ENCODE measurements at regions not wholly inside any gene's neighbourhood (a gene's known extent, or its start where the extent isn't known, plus 50 kb on each side); places are given as distances from the start of the nearest gene placed in this dataset.

GRCh38 chr18:27595113-27595838 lies 410.2 kb upstream of the CHST9 start:
- Histone ChIP-seq H2AFZ (no peak overlapping the region), H3K4me1 (no peaks in the 10 kb centered on the region), H3K4me3 (ENCODE audit: low read depth, low read length) (no peak overlapping the region), H3K36me3 (ENCODE audit: control insufficient read depth, insufficient read depth, low read length) (no peaks in the 10 kb centered on the region), H3K27ac (no peak overlapping the region), H3K9ac (no peak overlapping the region), H3K4me2 (ENCODE audit: low read length) (no peak overlapping the region), H3K27me3 (ENCODE audit: control insufficient read depth, insufficient read depth, low read length) (no peaks in the 10 kb centered on the region), H3K9me3 (ENCODE audit: control insufficient read depth, low read length) (no peaks in the 10 kb centered on the region), H3K79me2 (no peaks in the 10 kb centered on the region)
- TF ChIP-seq, protein P1, sequence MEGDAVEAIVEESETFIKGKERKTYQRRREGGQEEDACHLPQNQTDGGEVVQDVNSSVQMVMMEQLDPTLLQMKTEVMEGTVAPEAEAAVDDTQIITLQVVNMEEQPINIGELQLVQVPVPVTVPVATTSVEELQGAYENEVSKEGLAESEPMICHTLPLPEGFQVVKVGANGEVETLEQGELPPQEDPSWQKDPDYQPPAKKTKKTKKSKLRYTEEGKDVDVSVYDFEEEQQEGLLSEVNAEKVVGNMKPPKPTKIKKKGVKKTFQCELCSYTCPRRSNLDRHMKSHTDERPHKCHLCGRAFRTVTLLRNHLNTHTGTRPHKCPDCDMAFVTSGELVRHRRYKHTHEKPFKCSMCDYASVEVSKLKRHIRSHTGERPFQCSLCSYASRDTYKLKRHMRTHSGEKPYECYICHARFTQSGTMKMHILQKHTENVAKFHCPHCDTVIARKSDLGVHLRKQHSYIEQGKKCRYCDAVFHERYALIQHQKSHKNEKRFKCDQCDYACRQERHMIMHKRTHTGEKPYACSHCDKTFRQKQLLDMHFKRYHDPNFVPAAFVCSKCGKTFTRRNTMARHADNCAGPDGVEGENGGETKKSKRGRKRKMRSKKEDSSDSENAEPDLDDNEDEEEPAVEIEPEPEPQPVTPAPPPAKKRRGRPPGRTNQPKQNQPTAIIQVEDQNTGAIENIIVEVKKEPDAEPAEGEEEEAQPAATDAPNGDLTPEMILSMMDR (IDR thresholded peaks at IDR 0.05) = no peak

DNA sequence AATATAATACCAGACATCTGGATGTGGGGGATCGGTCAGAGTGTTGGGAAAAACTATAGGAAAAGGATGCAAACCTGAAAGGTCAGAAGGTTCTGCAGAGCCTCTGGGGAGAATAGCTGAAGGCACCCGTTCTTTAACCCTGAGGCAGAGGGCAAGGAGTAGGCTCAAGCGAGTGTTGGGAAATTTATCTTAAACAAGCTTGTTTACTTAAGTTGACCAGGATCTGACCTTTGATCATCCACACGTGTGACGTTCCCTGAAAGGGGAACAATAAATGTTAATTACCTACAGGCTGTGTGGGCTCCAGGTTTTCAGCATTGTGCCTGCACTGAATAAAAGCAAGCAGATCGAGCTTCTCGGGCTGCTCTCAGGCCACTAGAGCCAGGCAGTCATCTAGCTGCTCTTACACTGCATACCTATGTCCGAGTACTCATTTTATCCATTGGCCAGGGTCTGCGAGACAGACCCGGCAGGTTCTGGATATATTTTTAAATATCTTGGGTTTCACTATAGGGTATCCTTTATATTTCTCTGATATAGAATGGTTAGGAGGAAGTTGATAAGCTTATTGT lies 400.6 kb upstream of the CHST9 start:
- H3K4me1 ChIP-seq = no peaks in the 10 kb centered on the region
- no peak overlapping the region for H3K4me2 ChIP-seq (ENCODE audit: low read length)
- H2AFZ ChIP-seq = no peak overlapping the region
- H3K9ac ChIP-seq = no peak overlapping the region
- no peaks in the 10 kb centered on the region for H3K27me3 ChIP-seq (ENCODE audit: control insufficient read depth, insufficient read depth, low read length)
- H3K36me3 ChIP-seq (ENCODE audit: control insufficient read depth, insufficient read depth, low read length) = no peaks in the 10 kb centered on the region
- H3K79me2 ChIP-seq = no peaks in the 10 kb centered on the region
- no peak overlapping the region for H3K27ac ChIP-seq
- TF ChIP-seq, protein P1 (IDR thresholded peaks at IDR 0.05) = no peak
- H3K4me3 ChIP-seq (ENCODE audit: low read depth, low read length) = no peak overlapping the region
- H3K9me3 ChIP-seq (ENCODE audit: control insufficient read depth, low read length) = no peaks in the 10 kb centered on the region

DNA sequence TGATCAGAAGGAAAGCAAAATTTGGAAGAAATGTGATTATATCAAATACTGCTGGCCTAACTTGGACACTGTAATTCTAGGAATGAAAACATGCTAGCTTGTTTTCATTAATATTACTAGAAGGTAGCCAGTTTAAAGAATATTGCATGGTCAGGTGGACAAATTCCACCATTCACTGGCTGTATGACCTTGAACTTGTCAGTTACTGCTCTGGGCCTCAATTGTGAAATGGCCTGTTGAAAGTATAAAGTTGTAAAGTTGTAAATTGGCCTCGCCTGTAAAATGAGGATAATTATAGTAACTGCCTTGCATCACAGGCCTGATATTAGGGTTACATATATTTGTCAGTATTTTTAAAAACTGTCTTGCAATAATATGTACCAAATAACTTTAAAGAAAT lies 398.4 kb upstream of the CHST9 start:
- H3K27me3 ChIP-seq (ENCODE audit: control insufficient read depth, insufficient read depth, low read length) = no peaks in the 10 kb centered on the region
- H3K4me2 ChIP-seq (ENCODE audit: low read length) = no peak overlapping the region
- TF ChIP-seq, protein P1 (IDR thresholded peaks at IDR 0.05) = no peak

GRCh38 chr18:27582760-27583412 lies 397.8 kb upstream of the CHST9 start:
- H3K27me3 ChIP-seq (ENCODE audit: control insufficient read depth, insufficient read depth, low read length) = no peaks in the 10 kb centered on the region
- no peak overlapping the region for H3K27ac ChIP-seq
- no peak overlapping the region for H3K4me3 ChIP-seq (ENCODE audit: low read depth, low read length)
- H3K9ac ChIP-seq = no peak overlapping the region
- TF ChIP-seq, protein P1 (IDR thresholded peaks at IDR 0.05) = no peak
- no peak overlapping the region for H3K4me2 ChIP-seq (ENCODE audit: low read length)
- H3K9me3 ChIP-seq (ENCODE audit: control insufficient read depth, low read length) = no peaks in the 10 kb centered on the region
- H3K36me3 ChIP-seq (ENCODE audit: control insufficient read depth, insufficient read depth, low read length) = no peaks in the 10 kb centered on the region
- H3K79me2 ChIP-seq = no peaks in the 10 kb centered on the region
- peak overlapping the region; percentile 9 for H2AFZ ChIP-seq
- H3K4me1 ChIP-seq = no peaks in the 10 kb centered on the region

More for the DNA sequence above, 398.4 kb upstream of the CHST9 start:
- no peak overlapping the region for H3K4me3 ChIP-seq (ENCODE audit: low read depth, low read length)
- no peak overlapping the region for H3K9ac ChIP-seq
- no peaks in the 10 kb centered on the region for H3K36me3 ChIP-seq (ENCODE audit: control insufficient read depth, insufficient read depth, low read length)
- H3K4me1 ChIP-seq = no peaks in the 10 kb centered on the region
- H3K27ac ChIP-seq = peak overlapping the region; percentile 16
- no peaks in the 10 kb centered on the region for H3K9me3 ChIP-seq (ENCODE audit: control insufficient read depth, low read length)
- no peaks in the 10 kb centered on the region for H3K79me2 ChIP-seq
- peak overlapping the region; percentile 9 for H2AFZ ChIP-seq

Measured in parathyroid adenoma (tissue), 2 donors.